ENCODE measurements at regions not wholly inside any gene's neighbourhood (a gene's known extent, or its start where the extent isn't known, plus 50 kb on each side); places are given as distances from the start of the nearest gene placed in this dataset.

GRCh38 chr2:2573658-2574293 is 242.7 kb upstream of the MYT1L start:
- no peaks in the 10 kb centered on the region for H3K4me1 Mint-ChIP-seq
- no peak overlapping the region for H3K4me3 Mint-ChIP-seq
- no peaks in the 10 kb centered on the region for H3K36me3 Mint-ChIP-seq
- no peaks in the 10 kb centered on the region for H3K9me3 Mint-ChIP-seq
- H3K27ac Mint-ChIP-seq = no peak overlapping the region
- peaks cover 10% of the 10 kb centered on the region for H3K27me3 Mint-ChIP-seq (ENCODE audit: low read depth)
- DNase-seq (ENCODE audit: low spot score in 2 of 2, unreplicated experiment in 2 of 2) = no peak
- no peak for TF ChIP-seq CTCF (IDR thresholded peaks at IDR 0.05; ENCODE audit: unreplicated experiment)

- H3K27me3 Mint-ChIP-seq (ENCODE audit: low read depth) = peaks cover 7% of the 10 kb centered on the region
- H3K4me3 Mint-ChIP-seq = no peak overlapping the region
- H3K4me1 Mint-ChIP-seq = no peaks in the 10 kb centered on the region
- H3K36me3 Mint-ChIP-seq = no peaks in the 10 kb centered on the region
- no peak overlapping the region for H3K27ac Mint-ChIP-seq
- DNase-seq (ENCODE audit: low spot score in 2 of 2, unreplicated experiment in 2 of 2) = no peak
- H3K9me3 Mint-ChIP-seq = no peaks in the 10 kb centered on the region
- no peak for TF ChIP-seq CTCF (IDR thresholded peaks at IDR 0.05; ENCODE audit: unreplicated experiment)
Observed at GRCh38 chr2:2573205-2573604, 242.1 kb upstream of the MYT1L start.

DNA sequence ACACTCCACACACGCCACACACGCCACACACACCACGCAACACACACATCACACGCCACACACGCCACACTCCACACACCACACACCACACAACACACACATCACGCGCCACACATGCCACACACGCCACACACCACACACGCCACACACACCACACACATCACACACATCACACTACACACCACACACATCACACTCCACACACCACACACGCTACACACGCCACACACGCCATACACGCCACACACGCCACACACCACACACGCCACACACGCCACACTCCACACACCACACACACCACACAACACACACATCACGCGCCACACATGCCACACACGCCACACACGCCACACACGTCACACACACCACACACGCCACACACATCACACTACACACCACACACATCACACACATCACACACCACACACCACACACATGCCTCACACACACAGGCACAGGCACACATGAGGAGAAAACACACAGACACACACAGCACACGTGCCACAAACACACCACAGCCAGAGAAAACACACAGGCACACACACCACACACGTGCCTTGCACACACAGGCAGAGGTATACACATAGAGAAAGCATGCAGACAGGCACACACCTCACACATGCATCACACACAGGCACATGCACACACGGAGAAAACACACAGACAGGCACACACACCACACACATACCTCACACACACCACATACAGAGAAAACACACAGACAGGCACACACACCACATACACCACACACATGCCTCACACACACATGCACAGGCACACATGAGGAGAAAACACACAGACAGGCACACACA is 241.5 kb upstream of the MYT1L start:
- Mint-ChIP-seq H3K4me1 (no peaks in the 10 kb centered on the region), H3K27ac (no peak overlapping the region), H3K4me3 (no peak overlapping the region), H3K27me3 (ENCODE audit: low read depth) (peaks cover 8% of the 10 kb centered on the region), H3K9me3 (no peaks in the 10 kb centered on the region), H3K36me3 (no peaks in the 10 kb centered on the region)
- no peak for TF ChIP-seq CTCF (IDR thresholded peaks at IDR 0.05; ENCODE audit: unreplicated experiment)
- DNase-seq (ENCODE audit: low spot score in 2 of 2, unreplicated experiment in 2 of 2) = no peak

DNA sequence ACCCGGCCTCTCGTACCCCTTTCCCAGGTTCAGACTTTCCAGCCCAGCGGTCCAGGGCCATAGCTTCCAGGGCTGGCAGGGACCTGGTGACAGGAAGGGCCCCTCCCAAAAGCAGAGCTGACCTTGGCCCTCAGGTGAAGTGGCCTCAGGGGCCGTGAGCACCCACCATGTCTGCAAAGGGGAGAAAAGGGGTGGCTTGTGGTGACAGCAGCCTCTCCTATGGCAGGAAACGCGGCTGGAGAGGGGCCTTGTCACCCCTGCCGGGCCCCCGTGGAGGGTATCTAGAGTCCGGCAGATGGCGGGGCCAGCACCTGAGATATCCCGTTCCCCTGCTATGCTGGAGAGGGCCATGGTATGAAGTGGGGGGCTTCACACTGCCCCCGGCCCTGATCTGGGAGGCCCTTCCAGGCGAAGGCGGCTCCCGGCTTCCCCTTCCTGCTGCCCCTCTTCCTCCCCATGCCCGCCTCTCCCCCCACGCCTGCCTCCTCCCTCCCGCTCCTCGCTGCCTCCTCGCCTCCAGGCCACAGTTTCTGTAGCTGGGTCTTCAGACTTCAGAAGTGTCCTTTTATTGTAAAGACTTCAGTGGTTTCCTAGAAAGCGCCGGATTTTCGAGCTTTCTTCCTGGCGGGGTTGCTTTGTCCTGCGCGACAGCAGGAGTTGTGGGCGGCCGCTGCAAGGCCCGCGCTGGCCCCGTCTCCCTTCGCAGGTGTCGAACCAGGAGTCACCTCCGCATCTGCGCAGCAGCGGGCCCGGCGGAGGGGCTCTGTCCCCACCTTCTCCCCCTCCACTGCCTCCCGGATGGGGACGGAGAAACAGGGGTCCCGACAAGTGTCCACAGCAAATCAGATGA is 240.5 kb upstream of the MYT1L start:
- peaks cover 8% of the 10 kb centered on the region for H3K27me3 Mint-ChIP-seq (ENCODE audit: low read depth)
- no peak for DNase-seq (ENCODE audit: low spot score in 2 of 2, unreplicated experiment in 2 of 2)
- no peaks in the 10 kb centered on the region for H3K4me1 Mint-ChIP-seq
- no peak for TF ChIP-seq CTCF (IDR thresholded peaks at IDR 0.05; ENCODE audit: unreplicated experiment)
- no peaks in the 10 kb centered on the region for H3K9me3 Mint-ChIP-seq
- no peak overlapping the region for H3K4me3 Mint-ChIP-seq
- no peak overlapping the region for H3K27ac Mint-ChIP-seq
- no peaks in the 10 kb centered on the region for H3K36me3 Mint-ChIP-seq

- peaks cover 8% of the 10 kb centered on the region for H3K27me3 Mint-ChIP-seq (ENCODE audit: low read depth)
- TF ChIP-seq CTCF (IDR thresholded peaks at IDR 0.05; ENCODE audit: unreplicated experiment) = no peak
- DNase-seq (ENCODE audit: low spot score in 2 of 2, unreplicated experiment in 2 of 2) = no peak
- H3K36me3 Mint-ChIP-seq = no peaks in the 10 kb centered on the region
- no peaks in the 10 kb centered on the region for H3K9me3 Mint-ChIP-seq
- no peak overlapping the region for H3K27ac Mint-ChIP-seq
- no peaks in the 10 kb centered on the region for H3K4me1 Mint-ChIP-seq
- no peak overlapping the region for H3K4me3 Mint-ChIP-seq
Observed at GRCh38 chr2:2570871-2571270, 239.8 kb upstream of the MYT1L start.

Data from mesothelial cell of epicardium (in vitro differentiated cells).